ENCODE measurements at regions not wholly inside any gene's neighbourhood (a gene's known extent, or its start where the extent isn't known, plus 50 kb on each side); places are given as distances from the start of the nearest gene placed in this dataset.

- no peak for TF ChIP-seq EZH2phosphoT487 (IDR thresholded peaks at IDR 0.05; ENCODE audit: insufficient read depth, low read depth)
- TF ChIP-seq EZH2 (IDR thresholded peaks at IDR 0.05; ENCODE audit: insufficient read depth, poor library complexity, severe bottlenecking), result no peak
Observed at GRCh38 chr16:5447734-5448133, 350.1 kb upstream of the EEF2KMT start.

Data from GM23248 (cell line).